Prostate gland (tissue), 2 donors: ENCODE measurements at regions not wholly inside any gene's neighbourhood (a gene's known extent, or its start where the extent isn't known, plus 50 kb on each side); places are given as distances from the start of the nearest gene placed in this dataset.

Source experiments
- DNase-seq: peaks from one replicate; pipeline ENCODE4 v3.0.0-alpha.2; 2019; ENCODE audit warnings: low spot score
- H3K27ac ChIP-seq, 2 donors: fragments of 200-600 bp; sonication (generic); 2 replicates each; pipeline ENCODE4 v1.5.1; 2017 to 2019
- H3K27me3 ChIP-seq: fragments of 200-600 bp; sonication (generic); replicated peaks from 2 replicates; pipeline ENCODE4 v1.5.1; 2019; ENCODE audit not compliant: insufficient read depth
- H3K36me3 ChIP-seq, 2 donors: fragments of 200-600 bp; sonication (generic); 1 replicate in 1 of 2; 2 replicates in 1 of 2; pipeline versions ENCODE4 v1.5.1 to v1.8.1; 2017 to 2019
- H3K4me1 ChIP-seq: fragments of 200-600 bp; sonication (generic); replicated peaks from 2 replicates; pipeline ENCODE4 v1.5.1; 2019
- H3K4me3 ChIP-seq, 2 donors: fragments of 200-600 bp; sonication (generic); 2 replicates each; pipeline ENCODE4 v1.5.1; 2017 to 2019
- H3K9me3 ChIP-seq: fragments of 200-600 bp; sonication (generic); 2 replicates; pipeline ENCODE4 v1.5.1; 2017
- POLR2A ChIP-seq: fragments of 450-650 bp; IDR thresholded peaks from one replicate; pipeline ENCODE4 v1.6.1; 2016; ENCODE audit warnings: antibody characterized with exemption, mild to moderate bottlenecking
- POLR2AphosphoS5 ChIP-seq: sonication (generic); formaldehyde crosslinking; IDR thresholded peaks from one replicate; pipeline ENCODE4 v1.6.1; 2017; ENCODE audit warnings: antibody characterized with exemption
- WGBS: methylation state at CpG from one replicate; pipeline ENCODE4 v1.1.5; 2018; 5-methylcytosine and 5-hydroxymethylcytosine counted together
- intact Hi-C: fragments of 100-400 bp; cut with DNase I; formaldehyde crosslinking; loops from one replicate; pipeline ENCODE4 v1.14.2; 2022
- TF ChIP-seq, protein P1 (sequence below), 4 experiments: fragments of 200-600 bp in 2 of 4; fragments of 450-650 bp in 2 of 4; sonication (generic) in 2 of 4; IDR thresholded peaks; 1 replicate in 3 of 4; 2 replicates in 1 of 4; pipeline ENCODE4 v1.5.1; 2016 to 2019; ENCODE audit warnings: antibody characterized with exemption in 4 of 4, mild to moderate bottlenecking in 2 of 4, moderate library complexity in 2 of 4

DNA sequence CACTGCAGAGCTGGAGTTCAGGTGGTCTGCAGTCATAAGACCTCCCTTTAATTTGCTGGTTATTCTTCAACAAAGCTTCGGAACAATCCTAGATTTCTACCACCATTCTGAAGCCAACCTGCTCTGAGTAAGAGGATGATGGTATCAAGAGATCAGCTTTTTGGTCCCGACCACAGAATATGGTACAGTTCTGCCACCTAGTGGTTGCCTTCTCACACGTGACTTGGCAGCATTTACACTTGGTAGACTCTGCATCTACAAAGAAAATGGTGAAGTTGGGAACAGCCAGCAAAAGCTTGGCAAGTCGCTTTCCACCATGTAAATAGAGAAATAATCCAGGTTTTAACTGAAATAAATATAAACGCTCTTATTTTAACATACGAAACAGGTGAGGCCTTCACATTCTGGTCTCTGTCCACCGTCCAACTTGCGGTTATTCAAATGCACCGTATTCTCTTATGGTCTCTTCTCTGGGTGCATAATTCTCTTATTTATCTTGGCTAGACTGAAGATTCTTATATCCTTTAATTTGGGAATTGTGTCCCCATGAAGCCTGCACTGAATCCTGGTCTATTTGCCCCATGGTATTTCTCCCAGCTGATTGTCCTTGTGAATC is 173.9 kb upstream of the GRM3 start:
- TF ChIP-seq, protein P1, sequence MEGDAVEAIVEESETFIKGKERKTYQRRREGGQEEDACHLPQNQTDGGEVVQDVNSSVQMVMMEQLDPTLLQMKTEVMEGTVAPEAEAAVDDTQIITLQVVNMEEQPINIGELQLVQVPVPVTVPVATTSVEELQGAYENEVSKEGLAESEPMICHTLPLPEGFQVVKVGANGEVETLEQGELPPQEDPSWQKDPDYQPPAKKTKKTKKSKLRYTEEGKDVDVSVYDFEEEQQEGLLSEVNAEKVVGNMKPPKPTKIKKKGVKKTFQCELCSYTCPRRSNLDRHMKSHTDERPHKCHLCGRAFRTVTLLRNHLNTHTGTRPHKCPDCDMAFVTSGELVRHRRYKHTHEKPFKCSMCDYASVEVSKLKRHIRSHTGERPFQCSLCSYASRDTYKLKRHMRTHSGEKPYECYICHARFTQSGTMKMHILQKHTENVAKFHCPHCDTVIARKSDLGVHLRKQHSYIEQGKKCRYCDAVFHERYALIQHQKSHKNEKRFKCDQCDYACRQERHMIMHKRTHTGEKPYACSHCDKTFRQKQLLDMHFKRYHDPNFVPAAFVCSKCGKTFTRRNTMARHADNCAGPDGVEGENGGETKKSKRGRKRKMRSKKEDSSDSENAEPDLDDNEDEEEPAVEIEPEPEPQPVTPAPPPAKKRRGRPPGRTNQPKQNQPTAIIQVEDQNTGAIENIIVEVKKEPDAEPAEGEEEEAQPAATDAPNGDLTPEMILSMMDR (IDR thresholded peaks at IDR 0.05) = peak in 3 of 4 experiments; percentile 32 to 45 (median 33)
- TF ChIP-seq POLR2AphosphoS5 (peak; percentile 17), POLR2A (no peak)
- WGBS = 48% methylated on average over 9 of the region's 9 CpGs
- H3K9me3 ChIP-seq = no peaks in the 10 kb centered on the region
- H3K27ac ChIP-seq = no peak overlapping the region
- DNase-seq = peak; percentile 6
- no peaks in the 10 kb centered on the region for H3K36me3 ChIP-seq
- no peak overlapping the region for H3K4me3 ChIP-seq
- no peaks in the 10 kb centered on the region for H3K4me1 ChIP-seq
- intact Hi-C loops = no loop called here
- H3K27me3 ChIP-seq = no peaks in the 10 kb centered on the region

DNA sequence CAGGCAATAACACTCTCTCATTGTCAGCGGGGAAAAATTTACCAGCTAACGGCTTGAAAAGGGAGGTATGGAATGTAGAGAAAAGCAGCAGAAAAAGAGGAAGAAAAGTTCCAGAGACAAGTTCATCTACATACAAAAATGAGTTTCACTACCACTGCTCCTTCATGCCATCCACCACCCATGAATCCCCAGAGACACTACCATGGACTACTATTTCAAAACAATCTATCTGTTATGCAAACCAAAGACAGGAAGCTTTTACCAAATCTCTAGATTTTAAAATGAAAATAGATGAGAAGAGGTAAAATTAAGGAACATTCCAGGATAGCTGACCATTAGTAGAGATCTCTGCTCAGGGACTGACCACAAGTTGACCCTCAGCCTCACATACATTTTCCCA is 189.0 kb upstream of the GRM3 start:
- Histone ChIP-seq H3K4me1 (no peaks in the 10 kb centered on the region), H3K36me3 (no peaks in the 10 kb centered on the region), H3K27ac (no peak overlapping the region), H3K27me3 (no peaks in the 10 kb centered on the region), H3K9me3 (no peaks in the 10 kb centered on the region), H3K4me3 (no peak overlapping the region)
- no peak for DNase-seq
- intact Hi-C loops = no loop called here
- 87% methylated on average over 2 of the region's 2 CpGs for WGBS
- TF ChIP-seq POLR2AphosphoS5 (no peak), POLR2A (no peak)
- TF ChIP-seq, protein P1 (IDR thresholded peaks at IDR 0.05) = no peak

DNA sequence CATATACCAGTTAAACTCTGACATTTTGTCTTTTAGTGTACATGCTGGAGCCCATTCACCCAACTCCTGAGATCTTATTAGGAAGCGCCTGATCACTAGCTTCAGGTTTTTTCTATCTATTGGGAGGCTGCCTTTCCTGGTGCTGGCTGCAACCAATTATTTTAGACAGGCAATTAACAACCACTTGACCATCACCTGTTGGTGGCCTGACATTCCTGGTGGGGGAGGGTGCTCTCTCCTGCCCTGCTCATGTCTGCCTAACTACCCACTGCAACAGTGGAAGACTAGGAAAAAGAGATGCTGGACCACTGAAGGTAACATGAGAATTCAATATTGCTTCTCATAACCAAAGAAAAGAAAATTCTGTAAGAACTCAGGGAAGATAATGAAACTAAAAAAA is 190.3 kb upstream of the GRM3 start:
- Histone ChIP-seq H3K4me1 (no peaks in the 10 kb centered on the region), H3K36me3 (no peaks in the 10 kb centered on the region), H3K27me3 (no peaks in the 10 kb centered on the region), H3K27ac (no peak overlapping the region), H3K9me3 (no peaks in the 10 kb centered on the region), H3K4me3 (no peak overlapping the region)
- WGBS = 100% methylated on average over 1 of the region's 1 CpG
- DNase-seq = no peak
- intact Hi-C loops = no loop called here
- TF ChIP-seq, protein P1 (IDR thresholded peaks at IDR 0.05) = no peak
- TF ChIP-seq POLR2AphosphoS5 (no peak), POLR2A (no peak)

GRCh38 chr7:86448856-86449255 is 194.9 kb upstream of the GRM3 start:
- intact Hi-C loops = no loop called here
- no peak for DNase-seq
- H3K27ac ChIP-seq = no peak overlapping the region
- H3K4me3 ChIP-seq = no peak overlapping the region
- H3K27me3 ChIP-seq = no peaks in the 10 kb centered on the region
- H3K9me3 ChIP-seq = no peaks in the 10 kb centered on the region
- H3K36me3 ChIP-seq = no peaks in the 10 kb centered on the region
- no peak for TF ChIP-seq POLR2A
- TF ChIP-seq, protein P1 (IDR thresholded peaks at IDR 0.05) = no peak
- TF ChIP-seq POLR2AphosphoS5 = no peak
- no peaks in the 10 kb centered on the region for H3K4me1 ChIP-seq
- WGBS = 35% methylated on average over 3 of the region's 3 CpGs

GRCh38 chr7:86445285-86445684 is 198.4 kb upstream of the GRM3 start:
- Histone ChIP-seq H3K4me3 (no peak overlapping the region), H3K4me1 (no peaks in the 10 kb centered on the region), H3K27me3 (no peaks in the 10 kb centered on the region), H3K9me3 (no peaks in the 10 kb centered on the region), H3K27ac (no peak overlapping the region), H3K36me3 (no peaks in the 10 kb centered on the region)
- intact Hi-C loops = no loop called here
- no peak for DNase-seq
- TF ChIP-seq POLR2AphosphoS5 (no peak), POLR2A (no peak)
- TF ChIP-seq, protein P1 (IDR thresholded peaks at IDR 0.05) = no peak
